ENCODE measurements at regions not wholly inside any gene's neighbourhood (a gene's known extent, or its start where the extent isn't known, plus 50 kb on each side); places are given as distances from the start of the nearest gene placed in this dataset.

- TF ChIP-seq CTCF (IDR thresholded peaks at IDR 0.05; ENCODE audit: poor library complexity, severe bottlenecking): no peak
- TF ChIP-seq MXI1 (conservative IDR thresholded peaks at IDR 0.05; ENCODE audit: poor library complexity, severe bottlenecking): no peak
- TF ChIP-seq SMC3 (conservative IDR thresholded peaks at IDR 0.05; ENCODE audit: poor library complexity): no peak
- TF ChIP-seq EZH2 (IDR thresholded peaks at IDR 0.05; ENCODE audit: borderline replicate concordance, insufficient read depth, low read length, poor library complexity, severe bottlenecking): no peak
- no peak for TF ChIP-seq REST (IDR thresholded peaks at IDR 0.05; ENCODE audit: borderline replicate concordance)
- TF ChIP-seq EP300 (conservative IDR thresholded peaks at IDR 0.05; ENCODE audit: poor library complexity, severe bottlenecking): no peak
- Histone ChIP-seq H3K36me3 (ENCODE audit: insufficient read depth, low read length) (no peaks in the 10 kb centered on the region), H3F3A (ENCODE audit: insufficient read depth, low read length, poor library complexity, severe bottlenecking) (no peaks in the 10 kb centered on the region), H3K9ac (ENCODE audit: low read length) (no peak overlapping the region), H3K27ac (ENCODE audit: low read length) (no peak overlapping the region), H3K9me2 (ENCODE audit: insufficient read depth, low read length) (no peaks in the 10 kb centered on the region), H3K4me2 (ENCODE audit: low read length) (no peak overlapping the region), H3K4me3 (ENCODE audit: low read length) (no peak overlapping the region), H3K79me2 (replicated peaks; ENCODE audit: insufficient read depth, low read length) (no peaks in the 10 kb centered on the region), H4K20me1 (ENCODE audit: insufficient read depth) (no peaks in the 10 kb centered on the region), H3K9me3 (ENCODE audit: low read length) (no peaks in the 10 kb centered on the region), H3K27me3 (ENCODE audit: insufficient read depth, low read depth, low read length) (no peaks in the 10 kb centered on the region), H2AFZ (ENCODE audit: low read depth, low read length) (no peak overlapping the region)
Measured at GRCh38 chr18:77876319-77876865, 626.7 kb downstream of the GALR1 start.

- no peaks in the 10 kb centered on the region for H3K27me3 ChIP-seq (ENCODE audit: insufficient read depth, low read depth, low read length)
- H3K27ac ChIP-seq (ENCODE audit: low read length): no peak overlapping the region
- H3K9me3 ChIP-seq (ENCODE audit: low read length): no peaks in the 10 kb centered on the region
- no peak overlapping the region for H3K9ac ChIP-seq (ENCODE audit: low read length)
- H3F3A ChIP-seq (ENCODE audit: insufficient read depth, low read length, poor library complexity, severe bottlenecking): no peaks in the 10 kb centered on the region
- H3K36me3 ChIP-seq (ENCODE audit: insufficient read depth, low read length): no peaks in the 10 kb centered on the region
- H4K20me1 ChIP-seq (ENCODE audit: insufficient read depth): no peaks in the 10 kb centered on the region
- no peaks in the 10 kb centered on the region for H3K79me2 ChIP-seq (replicated peaks; ENCODE audit: insufficient read depth, low read length)
- no peak overlapping the region for H2AFZ ChIP-seq (ENCODE audit: low read depth, low read length)
- no peaks in the 10 kb centered on the region for H3K9me2 ChIP-seq (ENCODE audit: insufficient read depth, low read length)
- no peak overlapping the region for H3K4me3 ChIP-seq (ENCODE audit: low read length)
- no peak for TF ChIP-seq EP300 (conservative IDR thresholded peaks at IDR 0.05; ENCODE audit: poor library complexity, severe bottlenecking)
- no peak for TF ChIP-seq POLR2AphosphoS5 (IDR thresholded peaks at IDR 0.05)
- no peak for TF ChIP-seq TAF1 (IDR thresholded peaks at IDR 0.05; ENCODE audit: low read depth)
- no peak overlapping the region for H3K4me2 ChIP-seq (ENCODE audit: low read length)
Measured at GRCh38 chr18:77879829-77880228, 630.2 kb downstream of the GALR1 start.

- Histone ChIP-seq H3K79me2 (replicated peaks; ENCODE audit: insufficient read depth, low read length) (no peaks in the 10 kb centered on the region), H3K9me3 (ENCODE audit: low read length) (no peaks in the 10 kb centered on the region), H3K27ac (ENCODE audit: low read length) (no peak overlapping the region), H4K20me1 (ENCODE audit: insufficient read depth) (no peaks in the 10 kb centered on the region), H3F3A (ENCODE audit: insufficient read depth, low read length, poor library complexity, severe bottlenecking) (no peaks in the 10 kb centered on the region), H2AFZ (ENCODE audit: low read depth, low read length) (no peak overlapping the region), H3K4me2 (ENCODE audit: low read length) (no peak overlapping the region), H3K9ac (ENCODE audit: low read length) (no peak overlapping the region), H3K4me3 (ENCODE audit: low read length) (no peak overlapping the region), H3K27me3 (ENCODE audit: insufficient read depth, low read depth, low read length) (no peaks in the 10 kb centered on the region), H3K9me2 (ENCODE audit: insufficient read depth, low read length) (no peaks in the 10 kb centered on the region), H3K36me3 (ENCODE audit: insufficient read depth, low read length) (no peaks in the 10 kb centered on the region)
- TF ChIP-seq POLR2AphosphoS5 (IDR thresholded peaks at IDR 0.05) (no peak), MXI1 (conservative IDR thresholded peaks at IDR 0.05; ENCODE audit: poor library complexity, severe bottlenecking) (no peak), RAD21 (conservative IDR thresholded peaks at IDR 0.05) (no peak), SMC3 (conservative IDR thresholded peaks at IDR 0.05; ENCODE audit: poor library complexity) (no peak), EZH2 (IDR thresholded peaks at IDR 0.05; ENCODE audit: borderline replicate concordance, insufficient read depth, low read length, poor library complexity, severe bottlenecking) (no peak), REST (IDR thresholded peaks at IDR 0.05; ENCODE audit: borderline replicate concordance) (no peak), CTCF (IDR thresholded peaks at IDR 0.05; ENCODE audit: poor library complexity, severe bottlenecking) (no peak), TAF1 (IDR thresholded peaks at IDR 0.05; ENCODE audit: low read depth) (no peak), EP300 (conservative IDR thresholded peaks at IDR 0.05; ENCODE audit: poor library complexity, severe bottlenecking) (no peak)
Measured at GRCh38 chr18:77884454-77884853, 634.8 kb downstream of the GALR1 start.
